Fibroblast of upper back skin (primary cell): ENCODE measurements at regions not wholly inside any gene's neighbourhood (a gene's known extent, or its start where the extent isn't known, plus 50 kb on each side); places are given as distances from the start of the nearest gene placed in this dataset.
A peak's percentile ranks its signal among the peaks of the same experiment; 100 is the strongest.

Experiments
- DNase-seq: peaks from one replicate; pipeline ENCODE4 v3.0.0-alpha.2; 2013

DNA sequence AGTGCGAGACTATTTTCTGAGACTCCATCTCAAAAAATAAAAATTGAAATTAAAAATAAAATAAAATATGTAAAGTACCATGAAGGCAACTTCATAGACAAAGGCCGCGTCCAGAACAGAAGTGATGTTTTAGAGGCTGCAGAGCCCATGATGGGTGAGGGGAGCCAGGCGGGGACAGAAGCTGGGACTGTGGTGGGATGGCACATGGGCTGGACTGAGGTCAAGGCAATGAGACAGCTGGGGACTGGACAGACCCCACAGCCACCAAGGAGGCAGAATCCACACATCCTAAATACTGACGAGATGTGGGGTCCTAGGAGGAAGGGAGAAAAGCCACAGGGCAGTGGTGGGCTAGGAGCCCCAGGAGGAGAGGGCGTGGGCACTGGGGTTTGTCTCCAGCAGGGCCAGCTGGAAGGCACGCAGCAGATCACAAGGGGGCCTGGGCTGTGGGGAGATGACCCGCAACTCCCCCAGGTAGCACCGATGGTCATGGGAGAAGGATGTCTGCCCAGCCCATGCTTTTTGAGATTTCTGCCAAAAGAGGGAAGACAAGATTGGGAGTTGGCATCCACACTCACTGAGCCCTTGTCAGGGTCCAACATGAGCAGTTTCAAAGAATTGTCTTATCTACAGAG lies 74.3 kb downstream of the KCNF1 start:
- no peak for DNase-seq

DNA sequence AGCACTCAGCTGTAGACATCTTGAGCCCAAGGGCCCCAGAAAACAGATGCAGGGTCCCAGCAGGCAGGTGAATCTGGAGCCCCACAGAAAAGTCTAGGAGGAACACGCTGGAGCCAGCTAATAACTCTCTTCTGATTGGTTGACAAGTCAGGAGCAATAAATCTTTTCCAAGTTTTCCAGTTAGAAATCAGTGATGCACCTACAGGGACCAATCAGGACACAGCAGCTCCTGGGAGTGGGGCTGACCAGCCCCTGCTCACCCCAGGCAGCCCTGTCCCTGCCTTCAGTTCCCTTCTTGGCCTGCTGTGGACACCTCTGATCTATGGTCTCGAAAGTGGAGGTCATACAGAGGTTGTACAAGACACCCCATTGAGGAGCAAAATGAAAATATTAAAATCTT lies 75.7 kb downstream of the KCNF1 start:
- no peak for DNase-seq

- no peak for DNase-seq
These were observed 76.1 kb downstream of the KCNF1 start for GRCh38 chr2:10987861-10988260.

- DNase-seq = no peak
These were observed 77.4 kb downstream of the KCNF1 start for GRCh38 chr2:10989151-10989550.

GRCh38 chr2:10989782-10990181 lies 78.0 kb downstream of the KCNF1 start:
- no peak for DNase-seq

DNA sequence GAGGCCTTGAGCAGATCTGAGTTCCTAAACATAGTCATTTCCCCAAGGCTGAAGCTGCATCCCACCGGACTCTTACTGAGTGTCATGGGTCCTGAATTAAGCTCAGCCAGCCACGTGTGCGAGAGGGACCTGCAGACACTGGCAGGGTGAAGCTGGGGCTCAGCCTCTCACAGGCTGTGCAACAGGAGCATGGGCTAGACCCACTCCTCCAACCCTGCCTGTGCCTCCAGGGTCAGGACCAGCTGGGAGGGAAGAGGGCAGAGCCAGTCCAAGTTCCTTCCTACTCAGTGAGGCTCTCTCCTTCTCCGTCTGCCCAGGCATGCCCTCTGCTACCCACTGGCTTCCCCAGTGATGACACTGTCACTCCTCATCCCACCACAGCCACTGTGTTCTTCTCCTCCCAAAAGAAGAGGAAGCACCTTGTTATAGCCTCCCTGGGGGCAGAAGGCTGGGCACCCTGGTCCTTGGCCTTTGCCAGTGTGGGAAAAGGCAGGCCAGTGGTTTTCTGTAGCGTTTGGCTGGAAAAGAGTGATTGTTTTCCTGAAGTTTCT lies 78.9 kb downstream of the KCNF1 start:
- DNase-seq = no peak

- DNase-seq = no peak
These were observed 80.5 kb downstream of the KCNF1 start for GRCh38 chr2:10992023-10992791.

DNA sequence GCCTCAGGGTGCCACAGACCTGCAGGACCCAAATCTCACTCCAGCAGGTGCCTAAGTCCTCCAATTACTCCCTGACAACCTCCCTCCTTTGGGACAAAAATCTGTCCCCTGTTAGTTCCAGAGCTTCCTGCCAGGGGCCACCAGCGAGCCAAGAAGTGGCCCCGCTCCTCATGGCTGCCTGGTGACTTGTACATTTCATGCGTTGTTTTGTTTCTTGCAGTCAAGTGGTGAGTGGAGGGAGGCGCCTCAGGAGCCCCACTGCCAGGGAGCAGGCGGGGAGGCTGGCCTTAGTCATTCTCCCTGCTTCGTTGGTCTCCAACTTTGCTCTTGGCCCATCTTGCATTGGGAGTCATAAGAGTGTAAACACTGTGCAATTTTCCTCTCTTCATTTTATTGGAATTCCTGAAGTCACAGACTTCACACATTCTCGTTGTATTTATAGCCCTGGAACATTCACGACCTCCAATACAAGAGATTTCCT lies 81.3 kb downstream of the KCNF1 start:
- DNase-seq = no peak

DNA sequence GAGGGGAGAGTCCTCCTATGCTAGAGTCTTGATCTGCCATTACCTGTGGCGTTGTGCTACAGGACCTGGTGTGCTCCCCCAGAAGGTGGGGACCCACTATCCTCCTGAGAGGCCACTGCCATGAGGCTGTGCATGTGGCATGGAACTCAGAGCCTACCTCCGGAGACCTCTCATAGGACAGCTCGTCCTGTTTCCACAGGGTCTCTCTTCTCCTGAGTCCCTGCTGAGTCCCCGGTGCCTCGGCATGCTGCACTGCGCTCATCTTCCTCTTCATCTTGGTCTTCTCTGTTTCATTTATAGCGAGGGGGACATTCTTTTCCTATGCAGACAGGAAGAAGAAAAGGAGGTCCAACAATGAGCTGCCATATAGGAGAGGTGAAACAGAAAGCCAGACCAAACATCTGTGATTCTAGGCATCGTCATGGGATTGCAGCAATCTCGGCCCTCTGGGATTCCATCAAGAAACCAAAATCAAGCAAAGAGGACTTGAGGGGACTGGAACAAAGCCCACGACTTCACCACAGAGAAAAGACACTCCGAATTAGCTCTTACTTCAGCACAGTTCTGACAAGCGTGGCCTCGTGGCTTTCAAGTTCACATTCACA lies 83.7 kb downstream of the KCNF1 start:
- DNase-seq = no peak

- DNase-seq = peak; percentile 50
These were observed 92.5 kb downstream of the KCNF1 start for GRCh38 chr2:11004199-11004598.

DNA sequence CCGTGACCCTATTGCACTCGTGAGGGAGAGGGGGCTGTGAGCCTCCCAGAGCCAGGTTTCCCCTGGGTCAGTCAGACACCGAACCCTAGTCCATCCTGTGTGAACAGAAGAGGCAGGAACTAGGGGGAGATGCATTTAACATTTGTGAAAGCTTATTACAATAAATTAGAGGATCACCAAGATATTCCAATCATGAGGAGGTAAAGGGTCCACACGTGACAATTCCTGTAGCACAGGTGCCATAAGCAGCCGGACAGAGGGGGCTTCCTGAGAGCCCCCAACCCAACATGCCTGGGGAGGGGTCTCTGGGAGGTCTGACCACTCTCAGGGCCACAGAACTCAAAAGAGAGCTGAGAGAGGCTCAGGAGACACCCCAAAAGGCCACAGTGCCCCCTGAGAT lies 93.3 kb downstream of the KCNF1 start:
- DNase-seq = no peak

DNA sequence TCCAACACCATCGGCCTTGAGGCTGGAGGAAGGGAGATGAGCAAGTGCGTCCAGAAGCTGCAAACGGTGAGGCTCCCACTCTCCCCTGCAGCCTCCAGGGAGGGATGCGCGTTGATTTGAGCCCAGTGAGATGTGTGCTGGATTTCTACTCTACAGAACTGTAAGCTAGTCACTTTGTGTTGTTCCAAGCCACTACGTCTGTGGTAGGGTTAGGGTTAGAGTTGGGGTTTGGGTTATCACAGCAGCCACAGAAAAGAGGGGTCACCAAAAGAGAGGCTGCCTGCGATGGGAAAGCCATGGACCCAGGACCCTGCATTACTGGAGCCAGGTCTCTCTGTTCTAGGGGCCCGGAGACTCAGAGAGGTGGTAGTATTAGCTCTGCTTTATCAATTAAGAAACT lies 94.5 kb downstream of the KCNF1 start:
- DNase-seq = no peak

DNA sequence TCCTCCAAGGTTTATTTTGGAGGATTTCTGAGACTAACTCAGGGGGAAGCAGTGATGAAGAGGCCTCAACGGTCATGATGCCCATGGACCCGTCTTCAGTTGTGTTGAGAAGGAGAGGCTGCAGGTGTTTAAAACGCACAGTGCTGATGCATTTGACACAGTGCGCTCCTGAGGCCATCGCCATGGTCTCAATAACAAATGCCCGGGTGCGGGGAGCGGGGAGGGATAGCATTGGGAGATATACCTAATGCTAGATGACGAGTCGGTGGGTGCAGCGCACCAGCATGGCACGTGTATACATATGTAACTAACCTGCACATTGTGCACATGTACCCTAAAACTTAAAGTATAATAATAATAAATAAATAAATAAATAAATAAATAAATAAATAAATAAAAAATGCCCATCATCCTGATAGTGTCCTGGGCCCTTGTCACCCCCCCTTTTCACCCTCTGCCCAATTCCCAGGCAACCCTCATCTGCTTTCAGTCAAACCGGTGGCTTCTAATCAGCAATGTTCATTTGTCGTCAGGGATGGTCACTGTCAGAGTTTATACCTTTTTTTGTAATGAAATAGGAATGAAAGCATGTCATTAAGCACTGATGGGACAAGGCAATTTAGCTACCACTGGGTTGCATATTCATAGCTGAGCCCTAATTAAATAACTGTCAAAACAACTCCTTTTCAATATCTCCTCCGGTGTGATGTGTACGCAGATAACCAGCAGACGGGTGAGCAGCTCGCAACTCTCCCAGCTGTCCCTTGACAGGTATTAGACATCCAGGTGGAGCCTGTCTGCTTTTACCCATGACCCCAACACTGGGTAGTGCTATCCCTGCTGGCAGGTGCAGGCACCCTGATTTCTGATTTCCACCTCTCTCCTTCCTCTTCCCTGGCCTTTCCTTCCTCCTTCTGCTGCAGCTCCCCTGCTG lies 95.9 kb downstream of the KCNF1 start:
- DNase-seq = no peak

DNA sequence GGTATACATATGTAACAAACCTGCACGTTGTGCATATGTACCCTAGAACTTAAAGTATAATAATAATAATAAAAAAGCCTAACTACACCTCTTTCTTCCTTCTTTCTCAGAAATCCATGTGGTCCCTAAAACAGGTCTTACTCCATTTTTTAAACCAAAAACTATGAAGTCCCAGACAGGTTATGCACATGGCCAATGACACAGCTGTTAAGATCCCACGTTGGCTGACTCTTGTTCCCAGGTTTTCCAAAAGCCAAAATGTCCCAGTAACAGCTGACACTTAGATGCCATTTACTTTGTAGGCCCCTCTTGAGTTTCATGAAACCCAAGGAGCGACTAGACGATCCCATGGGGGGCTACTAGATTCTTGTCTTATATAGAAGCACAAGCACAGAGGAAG lies 97.0 kb downstream of the KCNF1 start:
- DNase-seq = no peak

GRCh38 chr2:11009176-11009575 lies 97.4 kb downstream of the KCNF1 start:
- no peak for DNase-seq

DNA sequence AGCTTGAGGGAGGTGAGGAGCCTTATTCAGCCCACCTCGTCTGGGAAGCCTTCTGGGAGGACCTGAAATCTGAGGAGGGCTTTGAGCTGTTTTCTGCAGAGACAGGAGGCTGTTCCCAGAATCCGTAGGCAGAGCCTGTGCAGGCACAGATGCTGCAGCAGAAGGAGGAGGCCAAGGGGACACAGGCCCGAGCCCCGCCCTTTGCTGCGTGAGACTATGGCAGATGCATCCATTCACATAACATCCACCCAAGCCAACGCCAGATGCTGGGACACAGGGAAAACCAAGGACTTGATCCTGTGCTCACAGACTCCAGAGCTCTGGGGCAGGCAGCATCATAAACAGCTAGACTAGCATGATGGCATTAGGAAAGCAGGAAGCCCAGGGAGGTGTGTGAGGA lies 98.2 kb downstream of the KCNF1 start:
- no peak for DNase-seq

GRCh38 chr2:11011359-11011758 lies 99.6 kb downstream of the KCNF1 start:
- DNase-seq = no peak

- no peak for DNase-seq
These were observed 100.5 kb downstream of the KCNF1 start for GRCh38 chr2:11012131-11012693.

- no peak for DNase-seq
These were observed 101.5 kb downstream of the KCNF1 start for GRCh38 chr2:11013196-11013595.

- no peak for DNase-seq
These were observed 102.3 kb downstream of the KCNF1 start for GRCh38 chr2:11014026-11014425.

GRCh38 chr2:11016735-11017388 lies 105.1 kb downstream of the KCNF1 start:
- no peak for DNase-seq

GRCh38 chr2:11017921-11018320 lies 106.2 kb downstream of the KCNF1 start:
- DNase-seq = no peak
